Neural progenitor cell (in vitro differentiated cells): ENCODE measurements at regions not wholly inside any gene's neighbourhood (a gene's known extent, or its start where the extent isn't known, plus 50 kb on each side); places are given as distances from the start of the nearest gene placed in this dataset.

Experiments
- DNase-seq: peaks from one replicate; pipeline ENCODE4 v3.0.0-alpha.2; 2016; ENCODE audit warnings: low spot score
- H2AFZ ChIP-seq: fragments of 200-600 bp; sonication (generic); replicated peaks from 2 replicates; pipeline ENCODE4 v1.6.1; 2016; ENCODE audit warnings: antibody characterized with exemption
- H3F3A ChIP-seq: fragments of 200-600 bp; sonication (generic); 2 replicates; pipeline ENCODE4 v1.6.1; 2016; ENCODE audit warnings: antibody characterized with exemption, low read depth
- H3K27ac ChIP-seq: fragments of 200-600 bp; sonication (generic); 2 replicates; pipeline ENCODE4 v1.5.1; 2016; ENCODE audit warnings: mild to moderate bottlenecking
- H3K27me3 ChIP-seq: fragments of 200-600 bp; sonication (generic); 2 replicates; pipeline ENCODE4 v1.6.1; 2016; ENCODE audit warnings: mild to moderate bottlenecking, moderate library complexity
- H3K36me3 ChIP-seq: fragments of 200-600 bp; sonication (generic); 2 replicates; pipeline ENCODE4 v1.5.1; 2016
- H3K4me1 ChIP-seq: fragments of 200-600 bp; sonication (generic); 2 replicates; pipeline ENCODE4 v1.6.1; 2016; ENCODE audit warnings: mixed run types
- H3K4me2 ChIP-seq: fragments of 200-600 bp; sonication (generic); 2 replicates; pipeline ENCODE4 v1.6.1; 2016
- H3K4me3 ChIP-seq: fragments of 200-600 bp; sonication (generic); 2 replicates; pipeline ENCODE4 v1.5.1; 2016
- H3K79me2 ChIP-seq: fragments of 200-600 bp; sonication (generic); 2 replicates; pipeline ENCODE4 v1.6.1; 2016; ENCODE audit warnings: low read depth
- H3K9ac ChIP-seq: fragments of 200-600 bp; sonication (generic); 2 replicates; pipeline ENCODE4 v1.6.1; 2016
- H3K9me3 ChIP-seq: fragments of 200-600 bp; sonication (generic); 2 replicates; pipeline ENCODE4 v1.5.1; 2016; ENCODE audit warnings: low read depth
- H4K20me1 ChIP-seq: fragments of 200-600 bp; sonication (generic); 2 replicates; pipeline ENCODE4 v1.6.1; 2016; ENCODE audit warnings: low read depth
- H3K27ac Mint-ChIP-seq: 3 replicates; pipeline ENCODE4 v1.8.0; 2021; ENCODE audit warnings: mixed read lengths
- H3K27me3 Mint-ChIP-seq: 2 replicates; pipeline ENCODE4 v1.8.0; 2022; ENCODE audit warnings: low read depth, mild to moderate bottlenecking, inconsistent platforms, moderate library complexity, mixed read lengths; ENCODE audit not compliant: insufficient read depth
- H3K36me3 Mint-ChIP-seq: 3 replicates; pipeline ENCODE4 v1.8.0; 2021; ENCODE audit warnings: mixed read lengths
- H3K4me1 Mint-ChIP-seq: 3 replicates; pipeline ENCODE4 v1.8.0; 2021; ENCODE audit warnings: mixed read lengths
- H3K4me3 Mint-ChIP-seq: 3 replicates; pipeline ENCODE4 v1.8.0; 2021; ENCODE audit warnings: mild to moderate bottlenecking, moderate library complexity, mixed read lengths
- H3K9me3 Mint-ChIP-seq: 3 replicates; pipeline ENCODE4 v1.8.0; 2020; ENCODE audit warnings: mixed read lengths
- EZH2 ChIP-seq: fragments of 200-600 bp; sonication (generic); IDR thresholded peaks from 2 replicates; pipeline ENCODE4 v1.6.1; 2017; ENCODE audit warnings: antibody characterized with exemption, mild to moderate bottlenecking, moderate library complexity
- EZH2phosphoT487 ChIP-seq: fragments of 200-600 bp; sonication (generic); IDR thresholded peaks from 2 replicates; pipeline ENCODE4 v1.6.1; 2017; ENCODE audit warnings: antibody characterized with exemption
- TF ChIP-seq, protein P1 (sequence below): fragments of 200-600 bp; sonication (generic); IDR thresholded peaks from 2 replicates; pipeline ENCODE4 v1.5.1; 2017; ENCODE audit warnings: antibody characterized with exemption, mild to moderate bottlenecking

DNA sequence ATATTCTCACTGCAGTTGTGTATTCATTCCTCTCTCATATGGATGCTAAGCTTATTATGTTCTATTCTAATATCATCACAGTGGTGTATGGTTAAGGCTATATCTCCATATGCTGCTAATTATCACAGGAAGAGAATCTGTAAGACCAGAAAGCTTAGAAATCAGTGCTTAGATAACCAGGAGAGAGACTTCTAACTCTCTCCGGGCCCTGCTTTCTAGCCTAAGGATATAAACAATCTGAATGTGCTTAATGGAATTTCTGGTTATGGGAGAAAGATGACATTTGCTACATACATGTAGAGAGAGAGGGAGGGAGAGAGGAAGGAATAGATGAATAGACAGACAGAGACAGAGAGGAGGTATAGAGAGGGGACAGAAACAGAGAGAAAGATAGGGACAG is 1231.3 kb downstream of the EPHA7 start:
- H3K36me3 Mint-ChIP-seq: no peaks in the 10 kb centered on the region
- DNase-seq: no peak
- TF ChIP-seq EZH2phosphoT487 (no peak), EZH2 (no peak)
- TF ChIP-seq, protein P1, sequence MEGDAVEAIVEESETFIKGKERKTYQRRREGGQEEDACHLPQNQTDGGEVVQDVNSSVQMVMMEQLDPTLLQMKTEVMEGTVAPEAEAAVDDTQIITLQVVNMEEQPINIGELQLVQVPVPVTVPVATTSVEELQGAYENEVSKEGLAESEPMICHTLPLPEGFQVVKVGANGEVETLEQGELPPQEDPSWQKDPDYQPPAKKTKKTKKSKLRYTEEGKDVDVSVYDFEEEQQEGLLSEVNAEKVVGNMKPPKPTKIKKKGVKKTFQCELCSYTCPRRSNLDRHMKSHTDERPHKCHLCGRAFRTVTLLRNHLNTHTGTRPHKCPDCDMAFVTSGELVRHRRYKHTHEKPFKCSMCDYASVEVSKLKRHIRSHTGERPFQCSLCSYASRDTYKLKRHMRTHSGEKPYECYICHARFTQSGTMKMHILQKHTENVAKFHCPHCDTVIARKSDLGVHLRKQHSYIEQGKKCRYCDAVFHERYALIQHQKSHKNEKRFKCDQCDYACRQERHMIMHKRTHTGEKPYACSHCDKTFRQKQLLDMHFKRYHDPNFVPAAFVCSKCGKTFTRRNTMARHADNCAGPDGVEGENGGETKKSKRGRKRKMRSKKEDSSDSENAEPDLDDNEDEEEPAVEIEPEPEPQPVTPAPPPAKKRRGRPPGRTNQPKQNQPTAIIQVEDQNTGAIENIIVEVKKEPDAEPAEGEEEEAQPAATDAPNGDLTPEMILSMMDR: no peak
- no peak overlapping the region for H3K4me3 Mint-ChIP-seq
- Histone ChIP-seq H3F3A (no peaks in the 10 kb centered on the region), H3K27ac (no peak overlapping the region), H2AFZ (no peak overlapping the region), H3K9ac (no peak overlapping the region), H3K4me2 (no peak overlapping the region), H3K4me1 (no peaks in the 10 kb centered on the region), H3K36me3 (no peaks in the 10 kb centered on the region), H3K9me3 (no peaks in the 10 kb centered on the region), H4K20me1 (no peaks in the 10 kb centered on the region), H3K79me2 (no peaks in the 10 kb centered on the region), H3K4me3 (no peak overlapping the region), H3K27me3 (no peaks in the 10 kb centered on the region)
- no peak overlapping the region for H3K27ac Mint-ChIP-seq
- peaks cover 2% of the 10 kb centered on the region for H3K9me3 Mint-ChIP-seq
- H3K27me3 Mint-ChIP-seq: no peaks in the 10 kb centered on the region
- no peaks in the 10 kb centered on the region for H3K4me1 Mint-ChIP-seq

DNA sequence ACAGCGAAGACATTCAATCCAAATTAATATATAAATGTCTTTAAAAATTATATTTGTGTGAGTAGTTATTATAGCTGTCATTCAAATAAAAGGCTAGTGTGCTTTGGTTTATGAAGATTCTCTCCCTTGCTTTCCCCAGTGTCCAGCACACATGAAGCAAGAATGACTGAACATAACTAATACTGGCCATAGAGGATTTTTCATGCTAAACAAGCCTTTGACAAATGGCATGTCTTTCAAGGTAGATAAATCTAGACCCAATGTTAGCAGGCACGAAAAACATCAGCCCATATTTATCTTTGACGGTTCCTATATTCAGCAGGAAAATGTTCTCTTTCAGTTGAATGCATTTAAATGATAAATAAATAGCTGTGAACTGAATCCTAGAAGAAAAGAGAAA is 1234.4 kb downstream of the EPHA7 start:
- no peaks in the 10 kb centered on the region for H3K4me1 Mint-ChIP-seq
- no peak overlapping the region for H3K27ac Mint-ChIP-seq
- no peak overlapping the region for H3K4me2 ChIP-seq
- H3K4me3 ChIP-seq: no peak overlapping the region
- no peaks in the 10 kb centered on the region for H3K36me3 Mint-ChIP-seq
- no peak overlapping the region for H2AFZ ChIP-seq
- H4K20me1 ChIP-seq: no peaks in the 10 kb centered on the region
- no peak overlapping the region for H3K9ac ChIP-seq
- no peaks in the 10 kb centered on the region for H3K79me2 ChIP-seq
- TF ChIP-seq EZH2phosphoT487 (no peak), EZH2 (no peak)
- TF ChIP-seq, protein P1: no peak
- no peaks in the 10 kb centered on the region for H3K4me1 ChIP-seq
- peaks cover 1% of the 10 kb centered on the region for H3K9me3 Mint-ChIP-seq
- no peaks in the 10 kb centered on the region for H3F3A ChIP-seq
- no peaks in the 10 kb centered on the region for H3K9me3 ChIP-seq
- H3K27me3 Mint-ChIP-seq: no peaks in the 10 kb centered on the region
- no peaks in the 10 kb centered on the region for H3K36me3 ChIP-seq
- no peak for DNase-seq
- no peak overlapping the region for H3K27ac ChIP-seq
- H3K4me3 Mint-ChIP-seq: no peak overlapping the region
- H3K27me3 ChIP-seq: no peaks in the 10 kb centered on the region

DNA sequence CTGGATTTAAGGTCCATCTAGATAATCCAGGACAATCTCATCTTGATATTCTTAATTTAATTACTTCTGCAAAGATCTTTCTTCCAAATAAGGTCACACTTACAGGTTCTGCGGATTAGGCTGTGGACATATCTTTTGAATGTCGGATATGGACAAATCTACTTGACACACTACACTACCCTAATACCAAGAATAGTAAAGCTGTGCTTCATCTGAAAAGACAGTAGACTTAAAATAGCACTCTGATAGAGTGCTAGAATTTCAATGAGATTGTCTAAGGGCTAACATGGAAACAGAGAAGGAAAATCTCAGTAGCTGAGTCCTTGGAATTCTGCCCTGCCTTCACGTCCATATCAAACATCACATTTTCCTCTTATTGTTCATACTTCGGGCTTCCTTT is 1238.0 kb downstream of the EPHA7 start:
- Mint-ChIP-seq H3K27ac (no peak overlapping the region), H3K4me3 (no peak overlapping the region), H3K4me1 (no peaks in the 10 kb centered on the region), H3K36me3 (no peaks in the 10 kb centered on the region), H3K9me3 (no peaks in the 10 kb centered on the region), H3K27me3 (no peaks in the 10 kb centered on the region)
- no peak overlapping the region for H3K9ac ChIP-seq
- H3F3A ChIP-seq: no peaks in the 10 kb centered on the region
- H3K9me3 ChIP-seq: no peaks in the 10 kb centered on the region
- H3K4me2 ChIP-seq: no peak overlapping the region
- H4K20me1 ChIP-seq: no peaks in the 10 kb centered on the region
- no peaks in the 10 kb centered on the region for H3K27me3 ChIP-seq
- DNase-seq: no peak
- H2AFZ ChIP-seq: no peak overlapping the region
- H3K4me3 ChIP-seq: no peak overlapping the region
- H3K27ac ChIP-seq: no peak overlapping the region
- H3K4me1 ChIP-seq: no peaks in the 10 kb centered on the region
- H3K36me3 ChIP-seq: no peaks in the 10 kb centered on the region
- TF ChIP-seq EZH2: no peak
- TF ChIP-seq, protein P1: no peak
- TF ChIP-seq EZH2phosphoT487: no peak
- H3K79me2 ChIP-seq: no peaks in the 10 kb centered on the region

DNA sequence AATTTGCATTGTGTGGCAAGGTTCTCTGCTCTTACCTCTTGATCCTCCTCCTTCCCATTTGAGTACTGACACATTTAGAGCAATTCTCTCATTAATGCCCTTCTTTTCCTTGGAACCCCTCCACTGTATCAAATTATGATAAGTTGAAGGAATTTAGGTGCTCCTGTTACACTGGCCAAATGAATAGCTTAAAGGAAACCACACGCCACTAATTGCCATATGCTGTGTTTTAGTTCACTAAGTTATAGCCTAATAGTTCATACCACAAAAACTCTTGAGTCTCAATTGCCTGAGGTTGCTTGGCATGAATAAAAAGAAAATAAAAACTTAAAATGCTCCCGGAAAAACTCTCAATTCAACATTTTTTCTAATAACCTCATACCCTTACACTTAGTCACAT is 1239.3 kb downstream of the EPHA7 start:
- Histone ChIP-seq H3K27me3 (no peaks in the 10 kb centered on the region), H4K20me1 (no peaks in the 10 kb centered on the region), H3K9ac (no peak overlapping the region), H2AFZ (no peak overlapping the region), H3K79me2 (no peaks in the 10 kb centered on the region), H3K4me2 (no peak overlapping the region), H3K27ac (no peak overlapping the region), H3K36me3 (no peaks in the 10 kb centered on the region), H3K4me1 (no peaks in the 10 kb centered on the region), H3K9me3 (no peaks in the 10 kb centered on the region), H3K4me3 (no peak overlapping the region), H3F3A (no peaks in the 10 kb centered on the region)
- no peak for TF ChIP-seq EZH2phosphoT487
- TF ChIP-seq, protein P1: no peak
- DNase-seq: no peak
- Mint-ChIP-seq H3K4me3 (no peak overlapping the region), H3K36me3 (no peaks in the 10 kb centered on the region), H3K27me3 (no peaks in the 10 kb centered on the region), H3K9me3 (no peaks in the 10 kb centered on the region), H3K27ac (no peak overlapping the region), H3K4me1 (no peaks in the 10 kb centered on the region)
